ENCODE measurements at regions not wholly inside any gene's neighbourhood (a gene's known extent, or its start where the extent isn't known, plus 50 kb on each side); places are given as distances from the start of the nearest gene placed in this dataset.

- intact Hi-C loops (cut with micrococcal nuclease; ENCODE audit: unreplicated experiment): no loop called here
- H3K9me3 ChIP-seq (ENCODE audit: control insufficient read depth, insufficient read depth, low read depth, low read length): no peaks in the 10 kb centered on the region
- ChIA-PET POLR2A (no interaction called here), CTCF (interaction anchor here (0.6 kb wide), 1 partner anchor 335 kb away, joined by 3 read pairs; no protein-coding TSS in a partner anchor)
- no peak overlapping the region for H3K4me3 ChIP-seq (ENCODE audit: low read depth in 2 of 2, low read length in 2 of 2)
- DNase-seq (ENCODE audit: low read depth, low spot score) (no peak), ATAC-seq (no peak)
- in situ Hi-C loops (cut with HindIII; ENCODE audit: low pct_unique_long_range_greater_than_20kb, low sequenced_read_pairs): no loop called here
- H3K27ac ChIP-seq (ENCODE audit: low read length): no peak overlapping the region
- H3K4me1 ChIP-seq (ENCODE audit: control insufficient read depth, insufficient read depth, low read length): no peaks in the 10 kb centered on the region
- no peaks in the 10 kb centered on the region for H3K36me3 ChIP-seq (ENCODE audit: control insufficient read depth, insufficient read depth, low read length)
- H3K27me3 ChIP-seq (ENCODE audit: control insufficient read depth, insufficient read depth, low read length): 0 out of 2 replicates have a peak, but pooled peaks cover 2% of the 10 kb centered on the region
- no TSS peak for BruUV-seq (replicated peaks)
- no peak for TF ChIP-seq POLR2AphosphoS5 (IDR thresholded peaks at IDR 0.05; ENCODE audit: low read depth, low read length)
- TF ChIP-seq TCF7L2 (IDR thresholded peaks at IDR 0.05; ENCODE audit: low read depth, low read length): no peak
- TF ChIP-seq SIN3A (IDR thresholded peaks at IDR 0.05; ENCODE audit: borderline replicate concordance, insufficient read depth, low read depth, low read length): no peak
- no peak for TF ChIP-seq REST (IDR thresholded peaks at IDR 0.05; ENCODE audit: insufficient read depth in 1 of 2, low read depth in 2 of 2, low read length in 1 of 2)
- TF ChIP-seq CTCF (IDR thresholded peaks at IDR 0.05): no peak
These were observed 86.4 kb upstream of the NTM start for GRCh38 chr11:131284041-131284440.

- DNase-seq (ENCODE audit: low read depth, low spot score) (no peak), ATAC-seq (no peak)
- H3K9me3 ChIP-seq (ENCODE audit: control insufficient read depth, insufficient read depth, low read depth, low read length): no peaks in the 10 kb centered on the region
- TF ChIP-seq SIN3A (IDR thresholded peaks at IDR 0.05; ENCODE audit: borderline replicate concordance, insufficient read depth, low read depth, low read length): no peak
- no peak for TF ChIP-seq POLR2AphosphoS5 (IDR thresholded peaks at IDR 0.05; ENCODE audit: low read depth, low read length)
- TF ChIP-seq CTCF (IDR thresholded peaks at IDR 0.05): no peak
- TF ChIP-seq TCF7L2 (IDR thresholded peaks at IDR 0.05; ENCODE audit: low read depth, low read length): no peak
- no peak for TF ChIP-seq REST (IDR thresholded peaks at IDR 0.05; ENCODE audit: insufficient read depth in 1 of 2, low read depth in 2 of 2, low read length in 1 of 2)
- H3K36me3 ChIP-seq (ENCODE audit: control insufficient read depth, insufficient read depth, low read length): no peaks in the 10 kb centered on the region
- intact Hi-C loops (cut with micrococcal nuclease; ENCODE audit: unreplicated experiment) (no loop called here), in situ Hi-C loops (cut with HindIII; ENCODE audit: low pct_unique_long_range_greater_than_20kb, low sequenced_read_pairs) (no loop called here)
- no peaks in the 10 kb centered on the region for H3K4me1 ChIP-seq (ENCODE audit: control insufficient read depth, insufficient read depth, low read length)
- no peak overlapping the region for H3K27ac ChIP-seq (ENCODE audit: low read length)
- BruUV-seq (replicated peaks): no TSS peak
- CTCF ChIA-PET: no interaction called here
- POLR2A ChIA-PET: no interaction called here
- no peak overlapping the region for H3K4me3 ChIP-seq (ENCODE audit: low read depth in 2 of 2, low read length in 2 of 2)
- H3K27me3 ChIP-seq (ENCODE audit: control insufficient read depth, insufficient read depth, low read length): 0 out of 2 replicates have a peak, but pooled peaks cover 2% of the 10 kb centered on the region
These were observed 81.8 kb upstream of the NTM start for GRCh38 chr11:131288521-131289091.
